ENCODE measurements at regions not wholly inside any gene's neighbourhood (a gene's known extent, or its start where the extent isn't known, plus 50 kb on each side); places are given as distances from the start of the nearest gene placed in this dataset.
A peak's percentile ranks its signal among the peaks of the same experiment; 100 is the strongest.

- no peak for ATAC-seq
- Histone ChIP-seq H3K4me3 (no peak overlapping the region), H3K27me3 (peaks cover 0 to 4% (median 0%) of the 10 kb centered on the region in 4 donors), H3K36me3 (no peaks in the 10 kb centered on the region), H3K9me3 (no peaks in the 10 kb centered on the region), H3K27ac (no peak overlapping the region), H3K4me1 (no peaks in the 10 kb centered on the region)
- DNase-seq: no peak
- intact Hi-C loops (cut with DNase I): no loop called here
- WGBS, 2 donors: 56 to 60% methylated on average over 2 of the region's 2 CpGs
- TF ChIP-seq CTCF (IDR thresholded peaks at IDR 0.05): no peak
- no peak for FAIRE-seq
Measured at GRCh38 chr1:98437011-98437410, 224.5 kb upstream of the SNX7 start.

GRCh38 chr1:98429965-98430443, 231.5 kb upstream of the SNX7 start:
- no peak for TF ChIP-seq CTCF (IDR thresholded peaks at IDR 0.05)
- WGBS, 2 donors: 7 to 12% methylated on average over 2 of the region's 2 CpGs
- H3K9me3 ChIP-seq: no peaks in the 10 kb centered on the region
- no peak for FAIRE-seq
- intact Hi-C loops (cut with DNase I): no loop called here
- ATAC-seq: peak; percentile 85 to 94 (median 92)
- peaks cover 0 to 10% (median 0%) of the 10 kb centered on the region in 3 donors for H3K4me1 ChIP-seq
- H3K27ac ChIP-seq: no peak overlapping the region
- H3K4me3 ChIP-seq: no peak overlapping the region
- H3K36me3 ChIP-seq: no peaks in the 10 kb centered on the region
- peaks cover 0 to 4% (median 0%) of the 10 kb centered on the region in 4 donors for H3K27me3 ChIP-seq
- peak; percentile 16 to 75 (median 48) for DNase-seq

- Histone ChIP-seq H3K27me3 (peaks cover 0 to 4% (median 0%) of the 10 kb centered on the region in 4 donors), H3K36me3 (no peaks in the 10 kb centered on the region), H3K4me3 (no peak overlapping the region), H3K27ac (no peak overlapping the region), H3K9me3 (no peaks in the 10 kb centered on the region), H3K4me1 (peaks cover 0 to 10% (median 0%) of the 10 kb centered on the region in 3 donors)
- WGBS, 2 donors: 65 to 79% methylated on average over 3 of the region's 3 CpGs
- intact Hi-C loops (cut with DNase I): no loop called here
- no peak for FAIRE-seq
- ATAC-seq: no peak
- no peak for DNase-seq
- TF ChIP-seq CTCF (IDR thresholded peaks at IDR 0.05): no peak
Measured at GRCh38 chr1:98428864-98429263, 232.7 kb upstream of the SNX7 start.

GRCh38 chr1:98427664-98428063, 233.9 kb upstream of the SNX7 start:
- peaks cover 0 to 10% (median 0%) of the 10 kb centered on the region in 3 donors for H3K4me1 ChIP-seq
- intact Hi-C loops (cut with DNase I): no loop called here
- FAIRE-seq (no peak), DNase-seq (no peak), ATAC-seq (peak in 2 of 4 donors; percentile 16)
- H3K27ac ChIP-seq: no peak overlapping the region
- no peaks in the 10 kb centered on the region for H3K9me3 ChIP-seq
- no peaks in the 10 kb centered on the region for H3K36me3 ChIP-seq
- H3K27me3 ChIP-seq: no peaks in the 10 kb centered on the region
- 42 to 46% methylated on average over 3 of the region's 3 CpGs for WGBS, 2 donors
- no peak for TF ChIP-seq CTCF (IDR thresholded peaks at IDR 0.05)
- H3K4me3 ChIP-seq: no peak overlapping the region

GRCh38 chr1:98426092-98426491, 235.4 kb upstream of the SNX7 start:
- WGBS, 2 donors: 53 to 72% methylated on average over 4 of the region's 4 CpGs
- Histone ChIP-seq H3K27ac (no peak overlapping the region), H3K27me3 (no peaks in the 10 kb centered on the region), H3K36me3 (no peaks in the 10 kb centered on the region), H3K9me3 (no peaks in the 10 kb centered on the region), H3K4me1 (peaks cover 0 to 10% (median 0%) of the 10 kb centered on the region in 3 donors), H3K4me3 (no peak overlapping the region)
- DNase-seq (no peak), FAIRE-seq (no peak), ATAC-seq (no peak)
- intact Hi-C loops (cut with DNase I): no loop called here
- TF ChIP-seq CTCF (IDR thresholded peaks at IDR 0.05): no peak

Data from pancreas (tissue), 10 donors.